ENCODE measurements at regions not wholly inside any gene's neighbourhood (a gene's known extent, or its start where the extent isn't known, plus 50 kb on each side); places are given as distances from the start of the nearest gene placed in this dataset.

DNA sequence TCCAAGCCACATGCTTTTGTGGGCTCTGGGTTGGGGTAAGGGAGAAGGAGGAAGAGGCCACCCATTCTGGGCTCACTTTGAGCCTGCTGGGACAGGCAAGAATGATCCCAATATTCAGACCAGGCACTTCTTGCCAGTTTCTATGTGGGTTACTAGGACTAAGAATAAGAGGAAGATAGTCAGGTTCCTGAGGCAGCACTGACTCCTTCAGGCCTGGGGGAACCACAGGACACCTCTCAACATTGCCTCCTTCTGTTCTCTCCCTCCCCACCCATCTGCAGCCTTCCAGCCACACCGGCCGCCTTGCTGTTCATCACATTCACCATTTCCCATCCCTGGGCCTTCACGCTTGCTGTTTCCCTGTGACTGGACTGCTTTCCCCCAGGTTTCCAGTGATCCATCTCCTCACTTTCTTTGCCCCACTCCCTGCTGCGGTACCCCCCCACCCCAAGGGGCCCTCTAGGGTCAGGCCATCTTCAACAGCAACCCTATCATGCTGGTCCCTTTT is 69.2 kb upstream of the SIRPA start:
- no peak for TF ChIP-seq JUN (IDR thresholded peaks at IDR 0.05; ENCODE audit: borderline replicate concordance, insufficient read depth, insufficient read length, low read depth)
- no peak for TF ChIP-seq POLR2AphosphoS5 (IDR thresholded peaks at IDR 0.05; ENCODE audit: insufficient read depth, low read depth, low read length)
- TF ChIP-seq GATA2 (IDR thresholded peaks at IDR 0.05; ENCODE audit: insufficient read depth, insufficient read length, low read depth, low read length): no peak
- TF ChIP-seq, protein P1, sequence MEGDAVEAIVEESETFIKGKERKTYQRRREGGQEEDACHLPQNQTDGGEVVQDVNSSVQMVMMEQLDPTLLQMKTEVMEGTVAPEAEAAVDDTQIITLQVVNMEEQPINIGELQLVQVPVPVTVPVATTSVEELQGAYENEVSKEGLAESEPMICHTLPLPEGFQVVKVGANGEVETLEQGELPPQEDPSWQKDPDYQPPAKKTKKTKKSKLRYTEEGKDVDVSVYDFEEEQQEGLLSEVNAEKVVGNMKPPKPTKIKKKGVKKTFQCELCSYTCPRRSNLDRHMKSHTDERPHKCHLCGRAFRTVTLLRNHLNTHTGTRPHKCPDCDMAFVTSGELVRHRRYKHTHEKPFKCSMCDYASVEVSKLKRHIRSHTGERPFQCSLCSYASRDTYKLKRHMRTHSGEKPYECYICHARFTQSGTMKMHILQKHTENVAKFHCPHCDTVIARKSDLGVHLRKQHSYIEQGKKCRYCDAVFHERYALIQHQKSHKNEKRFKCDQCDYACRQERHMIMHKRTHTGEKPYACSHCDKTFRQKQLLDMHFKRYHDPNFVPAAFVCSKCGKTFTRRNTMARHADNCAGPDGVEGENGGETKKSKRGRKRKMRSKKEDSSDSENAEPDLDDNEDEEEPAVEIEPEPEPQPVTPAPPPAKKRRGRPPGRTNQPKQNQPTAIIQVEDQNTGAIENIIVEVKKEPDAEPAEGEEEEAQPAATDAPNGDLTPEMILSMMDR (IDR thresholded peaks at IDR 0.05; ENCODE audit: extremely low read depth in 1 of 2, insufficient read depth in 1 of 2, low read depth in 1 of 2, low read length in 2 of 2): no peak
- no peak for TF ChIP-seq POLR2A (IDR thresholded peaks at IDR 0.05; ENCODE audit: low read depth, low read length)
- no peak for TF ChIP-seq EZH2 (IDR thresholded peaks at IDR 0.05; ENCODE audit: borderline replicate concordance, low read depth, low read length, severe bottlenecking)
- TF ChIP-seq, protein P2, sequence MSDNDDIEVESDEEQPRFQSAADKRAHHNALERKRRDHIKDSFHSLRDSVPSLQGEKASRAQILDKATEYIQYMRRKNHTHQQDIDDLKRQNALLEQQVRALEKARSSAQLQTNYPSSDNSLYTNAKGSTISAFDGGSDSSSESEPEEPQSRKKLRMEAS (IDR thresholded peaks at IDR 0.05; ENCODE audit: insufficient read depth, insufficient read length): no peak
- TF ChIP-seq MYC (IDR thresholded peaks at IDR 0.05; ENCODE audit: low read depth, low read length): no peak
- no peak for TF ChIP-seq FOS (IDR thresholded peaks at IDR 0.05; ENCODE audit: borderline replicate concordance, insufficient read depth, low read length)
- H3K4me3 ChIP-seq (replicated peaks in 1 of 3; ENCODE audit: insufficient read depth in 1 of 3, low read depth in 1 of 3, low read length in 3 of 3): no peak overlapping the region
- no peak overlapping the region for H3K4me2 ChIP-seq (ENCODE audit: insufficient read depth, low read length)
- CTCF ChIA-PET: interaction anchor here (0.7 to 2.7 kb wide), 4 partner anchors 15 to 49 kb away, joined by 3 to 24 read pairs (median 16); no protein-coding TSS in a partner anchor
- H2AFZ ChIP-seq (ENCODE audit: low read depth, low read length): no peak overlapping the region
- intact Hi-C loops (cut with micrococcal nuclease) (loop anchor here (1.0 to 2.0 kb wide), 2 partner anchors 15 to 24 kb away; no protein-coding TSS in a partner anchor), dilution Hi-C loops (cut with MboI; ENCODE audit: extremely low pct_ligation_motif_present, low sequenced_read_pairs) (no loop called here)
- BruUV-seq (replicated peaks): no TSS peak
- DNase-seq (ENCODE audit: low read depth, low spot score) (no peak), FAIRE-seq (no peak)
- no peaks in the 10 kb centered on the region for H3K79me2 ChIP-seq (ENCODE audit: control insufficient read depth, insufficient read depth, low read length)
- H3K9ac ChIP-seq (replicated peaks; ENCODE audit: extremely low read depth, insufficient read depth, low read length): no peak overlapping the region
- no peaks in the 10 kb centered on the region for H3K36me3 ChIP-seq (ENCODE audit: control insufficient read depth in 2 of 2, extremely low read depth in 1 of 2, insufficient read depth in 2 of 2, low read length in 2 of 2)
- no peak overlapping the region for H3K27ac ChIP-seq (ENCODE audit: insufficient read depth, low read depth, low read length)
- no peaks in the 10 kb centered on the region for H3K27me3 ChIP-seq (ENCODE audit: control insufficient read depth in 2 of 2, insufficient read depth in 2 of 2, low read length in 2 of 2)
- no peaks in the 10 kb centered on the region for H4K20me1 ChIP-seq (replicated peaks; ENCODE audit: control insufficient read depth, extremely low read depth, insufficient read depth, low read length)
- no peaks in the 10 kb centered on the region for H3K9me3 ChIP-seq (replicated peaks; ENCODE audit: control insufficient read depth, insufficient read depth, low read length)
- H3K9me1 ChIP-seq (replicated peaks; ENCODE audit: control insufficient read depth, extremely low read depth, insufficient read depth, low read length): no peaks in the 10 kb centered on the region
- peaks cover 28% of the 10 kb centered on the region for H3K4me1 ChIP-seq (ENCODE audit: control insufficient read depth, extremely low read depth, insufficient read depth, low read length)
- POLR2A ChIA-PET: no interaction called here

Measured in endothelial cell of umbilical vein (primary cell).